ENCODE measurements at regions not wholly inside any gene's neighbourhood (a gene's known extent, or its start where the extent isn't known, plus 50 kb on each side); places are given as distances from the start of the nearest gene placed in this dataset.

DNA sequence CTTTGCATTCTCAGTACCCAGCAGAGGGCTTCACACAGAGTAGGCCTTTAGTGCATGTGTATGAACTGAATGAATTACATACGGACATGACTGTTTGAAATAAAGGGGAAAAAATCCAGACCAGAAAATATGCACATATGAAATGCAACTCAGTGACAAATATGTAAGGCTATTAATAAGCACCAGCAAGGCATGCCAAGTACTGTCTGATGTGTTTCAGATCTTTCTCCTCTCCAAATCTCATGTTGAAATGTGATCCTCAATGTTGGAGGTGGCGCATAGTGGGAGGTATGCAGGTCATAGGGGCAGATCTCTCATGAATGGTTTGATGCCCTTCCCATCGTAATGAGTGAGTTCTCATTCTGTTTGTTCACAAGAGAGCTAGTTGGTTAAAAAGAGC, 87.3 kb upstream of the TOMM7 start:
- DNase-seq, result no peak

- no peak for DNase-seq
Observed at GRCh38 chr7:22907805-22908204, 85.2 kb upstream of the TOMM7 start.

DNA sequence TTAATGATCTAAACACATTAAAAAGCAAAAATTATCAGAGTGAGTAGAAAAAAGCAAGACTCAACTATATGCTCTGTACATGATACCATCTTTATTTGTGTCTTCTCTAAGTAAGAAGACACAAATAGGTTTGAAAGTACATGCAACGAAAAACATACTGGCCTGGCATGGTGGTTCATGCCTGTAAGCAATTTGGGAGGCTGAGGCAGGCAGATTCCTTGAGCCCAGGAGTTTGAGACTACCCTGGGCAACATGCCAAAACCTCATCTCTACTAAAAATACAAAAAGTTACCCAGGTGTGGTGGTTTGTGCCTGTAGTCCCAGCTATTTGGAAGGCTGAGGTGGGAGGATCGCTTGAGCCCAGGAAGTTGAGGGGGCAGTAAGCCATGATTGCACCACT, 78.1 kb upstream of the TOMM7 start:
- no peak for DNase-seq

DNA sequence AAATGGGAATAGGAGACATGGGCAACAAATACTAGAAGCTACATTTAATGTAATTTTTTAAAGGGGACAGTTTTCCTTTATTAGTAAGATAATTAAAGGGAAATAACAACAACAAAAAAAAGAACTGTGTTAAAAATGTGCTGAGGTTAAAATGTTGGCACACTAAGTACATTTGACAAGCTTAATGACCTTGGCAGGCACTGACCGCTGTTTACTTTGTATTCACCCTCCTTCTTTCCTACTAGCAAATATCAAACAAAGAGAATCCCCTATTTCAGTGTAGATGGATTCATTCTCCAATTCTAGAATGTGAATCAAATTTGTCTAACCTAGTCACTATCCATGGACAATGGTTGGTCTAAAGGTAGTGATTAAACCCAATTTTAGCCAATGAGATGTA, 77.5 kb upstream of the TOMM7 start:
- DNase-seq, result no peak

DNA sequence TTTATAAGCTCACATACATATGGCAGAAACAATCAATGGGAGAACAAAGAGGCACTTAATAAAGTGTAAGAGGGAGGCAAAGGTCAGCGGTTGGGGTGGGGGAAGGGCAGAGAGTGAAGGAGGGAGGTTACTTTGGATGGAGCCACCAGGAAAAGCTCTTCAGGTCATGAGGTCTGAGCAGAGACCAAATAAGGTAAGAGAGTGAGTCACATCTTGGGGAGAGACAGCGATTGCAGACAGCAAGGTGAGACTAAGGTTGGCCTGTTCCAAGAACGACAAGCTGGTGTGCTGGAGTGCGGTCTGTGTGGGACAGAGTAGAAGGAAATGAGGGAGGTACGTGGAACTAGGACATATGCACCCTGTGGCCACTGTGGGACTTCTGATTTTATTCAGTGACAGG, 74.3 kb upstream of the TOMM7 start:
- no peak for DNase-seq

DNA sequence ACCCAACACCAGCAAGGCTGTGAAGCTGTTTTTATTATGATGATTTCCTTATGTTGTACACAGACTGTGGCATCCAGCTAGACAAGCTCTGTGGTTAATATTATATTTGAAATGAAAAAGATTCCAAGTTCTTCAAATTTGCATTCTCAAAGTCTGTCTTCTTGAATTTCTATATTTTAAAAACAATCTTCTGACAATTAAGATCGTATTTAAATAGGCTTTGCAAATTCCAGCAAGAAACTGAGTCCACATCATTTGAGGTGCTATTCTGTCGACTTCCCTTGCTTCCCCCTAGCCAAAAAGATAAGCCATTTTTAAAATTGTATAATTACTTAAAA, 73.1 kb upstream of the TOMM7 start:
- no peak for DNase-seq

GRCh38 chr7:22895140-22895827, 72.6 kb upstream of the TOMM7 start:
- no peak for DNase-seq

DNA sequence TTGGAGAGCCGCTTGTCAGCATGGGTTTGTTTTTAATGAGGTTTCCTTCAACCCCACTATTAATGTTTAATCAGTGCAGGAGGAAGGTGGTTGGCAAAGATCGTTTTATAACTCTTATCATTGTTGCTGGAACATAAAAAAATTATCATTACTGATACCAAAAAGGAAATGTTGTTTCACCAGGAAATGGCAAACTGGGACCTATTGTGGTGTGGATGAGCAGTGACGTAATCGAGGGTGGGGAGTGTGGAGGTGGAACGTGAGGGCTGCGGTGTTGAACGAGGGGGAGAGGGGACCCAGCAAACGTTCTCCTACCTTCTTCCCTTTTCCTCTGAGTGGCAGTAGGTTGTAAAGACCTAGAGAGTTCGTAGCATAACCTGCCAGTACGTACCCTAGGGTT, 71.9 kb upstream of the TOMM7 start:
- no peak for DNase-seq

GRCh38 chr7:22890773-22891172, 68.1 kb upstream of the TOMM7 start:
- no peak for DNase-seq

DNA sequence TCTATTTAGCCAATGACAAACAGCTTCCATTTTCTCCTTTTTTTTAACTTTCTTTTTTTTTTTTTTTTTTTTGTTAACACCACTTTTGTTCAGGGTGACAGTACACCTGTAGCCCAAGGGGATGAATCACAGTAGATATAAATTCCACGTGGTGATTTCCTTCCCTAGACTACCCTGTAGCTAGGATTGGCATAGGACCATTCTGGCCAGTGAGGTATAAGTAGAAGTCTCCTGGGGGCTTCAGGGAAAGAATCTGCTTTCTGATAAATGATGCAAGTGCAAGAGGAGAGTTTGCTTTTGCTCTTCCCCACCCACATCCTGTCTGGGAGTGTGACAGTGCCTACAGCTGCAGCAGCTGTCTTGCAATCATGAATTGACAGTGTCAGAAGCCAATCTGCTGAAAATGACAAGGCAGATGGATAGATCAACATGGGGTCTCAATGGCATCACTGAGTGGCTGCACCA, 63.2 kb upstream of the TOMM7 start:
- DNase-seq, result peak; percentile 19 to 61 (median 51)

DNA sequence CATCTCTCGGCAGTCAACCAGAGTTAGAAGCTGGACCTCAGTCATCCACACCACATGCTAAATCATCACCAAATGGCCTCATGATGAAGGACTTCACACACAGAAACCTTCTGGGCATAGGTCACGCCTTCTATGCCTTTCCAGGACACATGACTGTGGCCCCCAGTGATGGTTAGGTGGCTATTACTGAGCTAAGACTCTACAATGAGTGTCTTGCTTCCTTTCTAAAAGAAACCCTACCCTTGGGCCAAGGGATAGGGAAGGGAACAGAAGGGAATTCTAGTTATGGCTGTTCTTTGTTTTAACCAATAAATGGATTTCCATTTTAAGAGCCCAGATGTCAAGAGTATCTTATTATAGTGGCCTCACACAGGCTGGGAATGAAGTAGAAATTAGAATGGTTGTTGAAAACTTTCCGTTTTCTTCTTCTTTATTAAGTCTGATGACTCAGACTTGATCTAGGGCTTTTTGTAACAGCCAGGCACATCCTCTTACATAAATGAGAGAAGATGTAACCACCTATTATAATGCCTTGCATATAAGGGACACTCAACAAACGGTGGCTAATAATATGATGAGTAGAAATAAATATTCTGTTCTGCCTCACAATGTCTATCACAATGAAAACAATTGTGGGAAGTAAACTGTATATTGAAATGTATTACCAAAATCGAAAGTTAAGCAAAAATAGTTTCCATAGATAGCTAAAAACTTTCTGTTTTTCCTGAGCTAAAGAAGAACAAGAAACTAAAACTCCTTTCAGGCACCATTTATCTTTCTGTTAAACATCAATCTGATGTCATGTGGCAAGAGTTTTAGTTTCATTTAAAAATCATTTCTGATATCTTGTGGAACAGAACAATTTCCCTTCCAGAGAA, 62.5 kb upstream of the TOMM7 start:
- DNase-seq, result peak in 2 of 4 experiments; percentile 33 to 35

- no peak for DNase-seq
Observed at GRCh38 chr7:22882106-22882505, 59.5 kb upstream of the TOMM7 start.

GRCh38 chr7:22879709-22880306, 57.2 kb upstream of the TOMM7 start:
- DNase-seq, result peak in 1 of 4 experiments; percentile 25

DNA sequence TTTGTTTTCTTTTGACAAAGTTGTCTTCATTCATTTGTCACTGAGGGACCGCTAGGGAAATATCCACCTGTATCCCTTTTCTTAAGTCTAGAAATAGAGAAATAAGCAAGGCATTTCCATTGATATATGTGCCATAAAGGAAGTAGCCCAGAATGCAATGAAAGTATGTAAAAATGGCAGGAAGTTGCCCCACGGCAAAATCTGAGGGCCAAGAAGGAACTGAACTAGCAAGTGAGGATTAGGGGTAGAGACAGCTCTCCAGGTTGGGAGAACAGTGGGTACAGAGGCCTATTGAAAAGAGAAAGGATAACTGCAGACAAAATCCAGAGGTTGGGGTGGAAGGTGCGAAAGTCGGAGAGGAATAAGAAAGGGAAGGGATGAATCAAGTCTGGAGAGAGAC, 56.6 kb upstream of the TOMM7 start:
- peak in 2 of 4 experiments; percentile 21 to 35 for DNase-seq

DNA sequence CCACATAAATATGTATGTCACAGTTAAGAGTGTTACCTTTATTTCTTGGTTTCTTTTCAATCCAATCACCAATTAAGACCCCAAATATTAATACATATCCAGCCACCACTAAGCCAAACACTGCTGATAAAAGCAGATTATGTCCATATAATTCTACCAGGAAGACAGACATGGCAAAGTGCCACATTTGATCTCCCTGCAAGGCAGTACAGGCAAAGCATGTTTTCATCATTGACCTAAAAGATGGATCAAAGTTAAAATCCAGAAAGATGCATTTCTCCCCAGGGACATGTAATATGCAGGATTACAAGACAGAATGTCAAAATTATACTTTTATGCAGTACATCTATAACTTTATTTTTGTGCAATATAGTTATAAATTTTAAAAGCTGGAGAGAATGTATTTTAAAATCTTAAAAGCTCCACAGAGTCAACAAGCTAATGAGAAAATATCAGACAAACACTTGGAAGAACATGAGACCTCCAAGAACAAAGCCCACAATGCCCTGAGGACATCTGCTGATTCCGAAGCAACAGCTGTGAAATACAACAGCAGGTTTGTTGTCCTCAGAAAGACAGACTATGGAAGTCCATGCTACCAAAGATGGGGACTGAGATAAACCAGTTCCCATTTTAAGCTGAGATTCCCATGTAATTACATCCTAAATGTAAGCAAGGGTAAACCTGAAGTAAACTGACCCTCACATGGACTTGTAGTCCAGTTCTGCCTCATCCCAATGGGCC, 54.5 kb upstream of the TOMM7 start:
- no peak for DNase-seq

- no peak for DNase-seq
Observed at GRCh38 chr7:22875470-22875869, 52.8 kb upstream of the TOMM7 start.

- no peak for DNase-seq
Observed at GRCh38 chr7:22874904-22875303, 52.3 kb upstream of the TOMM7 start.
